WERI-Rb-1 (cell line): ENCODE measurements at regions not wholly inside any gene's neighbourhood (a gene's known extent, or its start where the extent isn't known, plus 50 kb on each side); places are given as distances from the start of the nearest gene placed in this dataset.

Experiments
- DNase-seq: peaks from one replicate; pipeline ENCODE4 v3.0.0-alpha.2; 2020
- H3K27ac ChIP-seq: fragments of 250-450 bp; sonication (Bioruptor Pico); 2 replicates; pipeline ENCODE4 v1.5.1; 2020; ENCODE audit warnings: mild to moderate bottlenecking, moderate library complexity
- H3K27me3 ChIP-seq: fragments of 250-450 bp; sonication (Bioruptor Pico); 2 replicates; pipeline ENCODE4 v1.5.1; 2021; ENCODE audit warnings: mild to moderate bottlenecking, low read depth, moderate library complexity; ENCODE audit not compliant: insufficient read depth, severe bottlenecking
- H3K36me3 ChIP-seq: fragments of 250-450 bp; sonication (Bioruptor Pico); 2 replicates; pipeline ENCODE4 v1.5.1; 2020; ENCODE audit warnings: mild to moderate bottlenecking, moderate library complexity
- H3K4me3 ChIP-seq: 2 replicates; pipeline ENCODE4 v1.5.1; 2011; ENCODE audit warnings: low read depth, mild to moderate bottlenecking, control low read depth, low read length
- H3K9me3 ChIP-seq: fragments of 250-450 bp; sonication (Bioruptor Pico); 2 replicates; pipeline ENCODE4 v1.5.1; 2021; ENCODE audit warnings: mild to moderate bottlenecking, moderate library complexity; ENCODE audit not compliant: severe bottlenecking
- TF ChIP-seq, protein P1 (sequence below): IDR thresholded peaks from 2 replicates; pipeline ENCODE4 v1.5.1; 2011; ENCODE audit warnings: low read depth, mild to moderate bottlenecking, control low read depth, inconsistent platforms, low read length

- no peaks in the 10 kb centered on the region for H3K36me3 ChIP-seq
- TF ChIP-seq, protein P1, sequence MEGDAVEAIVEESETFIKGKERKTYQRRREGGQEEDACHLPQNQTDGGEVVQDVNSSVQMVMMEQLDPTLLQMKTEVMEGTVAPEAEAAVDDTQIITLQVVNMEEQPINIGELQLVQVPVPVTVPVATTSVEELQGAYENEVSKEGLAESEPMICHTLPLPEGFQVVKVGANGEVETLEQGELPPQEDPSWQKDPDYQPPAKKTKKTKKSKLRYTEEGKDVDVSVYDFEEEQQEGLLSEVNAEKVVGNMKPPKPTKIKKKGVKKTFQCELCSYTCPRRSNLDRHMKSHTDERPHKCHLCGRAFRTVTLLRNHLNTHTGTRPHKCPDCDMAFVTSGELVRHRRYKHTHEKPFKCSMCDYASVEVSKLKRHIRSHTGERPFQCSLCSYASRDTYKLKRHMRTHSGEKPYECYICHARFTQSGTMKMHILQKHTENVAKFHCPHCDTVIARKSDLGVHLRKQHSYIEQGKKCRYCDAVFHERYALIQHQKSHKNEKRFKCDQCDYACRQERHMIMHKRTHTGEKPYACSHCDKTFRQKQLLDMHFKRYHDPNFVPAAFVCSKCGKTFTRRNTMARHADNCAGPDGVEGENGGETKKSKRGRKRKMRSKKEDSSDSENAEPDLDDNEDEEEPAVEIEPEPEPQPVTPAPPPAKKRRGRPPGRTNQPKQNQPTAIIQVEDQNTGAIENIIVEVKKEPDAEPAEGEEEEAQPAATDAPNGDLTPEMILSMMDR = no peak
- H3K4me3 ChIP-seq = no peak overlapping the region
- H3K9me3 ChIP-seq = peaks cover 7% of the 10 kb centered on the region
- H3K27ac ChIP-seq = no peak overlapping the region
- no peak for DNase-seq
- H3K27me3 ChIP-seq = peaks cover 67% of the 10 kb centered on the region
Observed at GRCh38 chr13:18962168-18962734, 219.4 kb downstream of the TUBA3C start.

- Histone ChIP-seq H3K9me3 (peaks cover 12% of the 10 kb centered on the region), H3K4me3 (no peak overlapping the region), H3K27me3 (peaks cover 60% of the 10 kb centered on the region), H3K27ac (no peak overlapping the region), H3K36me3 (no peaks in the 10 kb centered on the region)
- DNase-seq = no peak
- TF ChIP-seq, protein P1 = no peak
Observed at GRCh38 chr13:18961383-18962117, 220.1 kb downstream of the TUBA3C start.

DNA sequence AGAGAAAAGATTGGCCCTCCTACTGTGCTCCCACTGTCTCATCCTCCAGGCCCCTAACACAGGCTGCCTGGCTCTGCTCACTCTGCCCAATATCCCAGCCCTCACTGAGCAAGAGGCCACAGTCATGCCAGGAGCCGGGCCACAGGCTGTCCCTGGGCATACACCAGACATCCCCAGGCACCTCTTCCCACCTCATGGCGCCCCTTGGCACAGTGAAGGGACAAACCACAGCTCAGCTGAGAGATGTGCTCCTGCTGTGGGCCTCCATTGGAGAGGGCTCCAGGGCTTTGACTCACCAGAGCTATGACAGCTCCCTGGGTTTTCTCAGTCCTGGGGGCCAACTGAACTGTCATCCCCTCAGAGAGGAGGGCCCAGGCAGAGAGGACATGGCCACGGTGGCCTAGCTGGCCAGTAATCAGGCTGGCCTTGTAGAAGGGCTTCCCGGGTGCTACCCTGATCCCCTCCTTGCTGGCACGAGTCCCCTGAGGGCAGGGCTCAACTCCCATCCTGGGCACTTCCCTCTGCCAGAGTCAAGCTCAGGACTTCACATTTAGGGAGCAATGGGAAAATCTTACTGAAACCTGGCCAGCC, 220.9 kb downstream of the TUBA3C start:
- H3K27me3 ChIP-seq = peaks cover 52% of the 10 kb centered on the region
- H3K4me3 ChIP-seq = no peak overlapping the region
- no peaks in the 10 kb centered on the region for H3K36me3 ChIP-seq
- H3K27ac ChIP-seq = no peak overlapping the region
- peaks cover 13% of the 10 kb centered on the region for H3K9me3 ChIP-seq
- no peak for DNase-seq
- TF ChIP-seq, protein P1 = no peak

- Histone ChIP-seq H3K9me3 (peaks cover 13% of the 10 kb centered on the region), H3K27ac (no peak overlapping the region), H3K4me3 (no peak overlapping the region), H3K27me3 (peaks cover 48% of the 10 kb centered on the region), H3K36me3 (no peaks in the 10 kb centered on the region)
- DNase-seq = no peak
- TF ChIP-seq, protein P1 = no peak
Observed at GRCh38 chr13:18959996-18960395, 221.6 kb downstream of the TUBA3C start.

GRCh38 chr13:18959229-18959628, 222.4 kb downstream of the TUBA3C start:
- no peaks in the 10 kb centered on the region for H3K36me3 ChIP-seq
- peaks cover 13% of the 10 kb centered on the region for H3K9me3 ChIP-seq
- TF ChIP-seq, protein P1 = no peak

More at GRCh38 chr13:18959229-18959628, 222.4 kb downstream of the TUBA3C start:
- Histone ChIP-seq H3K4me3 (no peak overlapping the region), H3K27ac (no peak overlapping the region), H3K27me3 (peaks cover 46% of the 10 kb centered on the region)
- DNase-seq = no peak
